Islet precursor cell (in vitro differentiated cells): ENCODE measurements at regions not wholly inside any gene's neighbourhood (a gene's known extent, or its start where the extent isn't known, plus 50 kb on each side); places are given as distances from the start of the nearest gene placed in this dataset.

ENCODE experiments used
- DNase-seq: peaks from one replicate; pipeline ENCODE4 v3.0.0-alpha.2; 2018

DNA sequence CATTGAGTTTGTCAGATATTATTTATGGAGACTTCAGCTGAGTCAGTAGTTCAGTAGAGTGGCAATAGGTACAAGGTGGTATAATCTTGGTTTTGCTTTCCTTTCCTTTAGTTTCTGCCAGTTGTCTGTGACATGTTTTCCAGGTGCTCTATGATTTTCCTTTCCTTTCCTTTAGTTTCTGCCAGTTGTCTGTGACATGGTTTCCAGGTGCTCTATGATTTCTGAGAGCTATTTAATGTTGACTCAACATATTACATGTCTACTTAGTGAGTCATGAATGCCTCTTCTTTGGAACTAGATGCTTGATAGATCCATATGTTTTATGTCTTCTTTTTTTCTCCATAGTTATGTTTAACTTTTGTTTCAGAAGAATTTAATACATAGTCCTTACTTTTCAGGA is 186.4 kb upstream of the DEFB112 start:
- no peak for DNase-seq

DNA sequence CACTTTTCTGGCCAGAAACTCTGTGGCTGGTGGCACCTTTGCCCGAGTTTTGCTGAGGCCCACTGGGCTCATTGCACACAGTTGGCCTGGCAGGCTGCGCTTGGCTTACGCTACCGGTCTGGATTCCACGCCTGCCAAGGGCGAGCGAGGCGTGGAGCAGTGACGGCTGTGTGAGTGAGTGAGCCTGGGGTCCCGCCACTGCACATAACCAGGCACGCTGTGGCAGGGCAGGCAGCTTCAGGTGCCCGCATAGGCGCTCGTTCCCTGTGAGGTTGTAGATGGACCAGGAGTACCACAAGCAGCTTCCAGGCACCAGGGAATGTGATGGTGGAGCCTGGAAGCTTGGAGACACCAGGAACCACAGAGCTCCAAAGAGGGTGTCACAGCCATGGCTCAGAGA is 190.1 kb upstream of the DEFB112 start:
- DNase-seq, result no peak

DNA sequence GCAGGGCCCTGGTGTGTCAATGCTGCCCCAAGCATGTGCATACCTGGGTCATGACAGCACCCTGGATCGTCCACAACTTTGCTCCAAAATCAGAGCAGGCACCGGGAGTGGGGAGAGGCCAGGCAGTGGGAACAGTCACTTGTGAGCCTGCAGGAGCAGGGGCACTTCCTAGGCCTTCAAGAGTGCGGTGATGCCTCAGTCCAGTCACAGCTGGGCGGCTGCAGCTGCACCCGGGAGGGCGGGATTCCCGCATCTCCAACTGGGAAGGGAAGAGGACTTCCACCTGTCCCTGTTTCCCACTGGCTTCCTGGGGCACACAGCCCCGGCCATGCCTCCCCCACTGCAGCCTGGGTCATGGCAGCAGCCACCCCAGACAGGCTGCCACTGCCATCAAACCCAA is 191.3 kb upstream of the DEFB112 start:
- no peak for DNase-seq

GRCh38 chr6:50249493-50249892 is 199.8 kb upstream of the DEFB112 start:
- no peak for DNase-seq

GRCh38 chr6:50257322-50257721 is 207.6 kb upstream of the DEFB112 start:
- DNase-seq, result no peak

GRCh38 chr6:50259903-50260302 is 210.2 kb upstream of the DEFB112 start:
- no peak for DNase-seq

- peak; percentile 55 for DNase-seq
These were observed 215.4 kb upstream of the DEFB112 start for GRCh38 chr6:50264995-50265571.

DNA sequence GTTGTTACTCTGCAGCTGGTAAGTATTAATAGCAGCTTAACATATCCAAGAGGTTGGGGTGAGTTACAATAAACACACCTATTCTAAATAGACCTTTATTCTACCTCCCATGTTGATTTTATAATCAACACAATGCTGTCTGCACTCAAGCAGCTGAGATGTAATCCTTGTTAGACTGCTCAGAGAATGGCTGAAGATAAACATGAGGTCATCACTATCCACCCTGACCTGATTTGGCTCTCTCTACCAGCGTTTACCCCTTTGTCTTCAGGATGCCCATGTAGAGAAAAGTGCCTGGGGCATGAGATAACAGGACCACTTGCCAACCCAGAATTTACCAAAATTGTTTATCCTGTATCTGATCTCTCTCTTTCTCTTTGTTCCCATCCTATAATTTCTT is 220.7 kb upstream of the DEFB112 start:
- DNase-seq, result no peak

- no peak for DNase-seq
These were observed 221.5 kb upstream of the DEFB112 start for GRCh38 chr6:50271266-50271665.

- no peak for DNase-seq
These were observed 222.1 kb upstream of the DEFB112 start for GRCh38 chr6:50271817-50272216.

DNA sequence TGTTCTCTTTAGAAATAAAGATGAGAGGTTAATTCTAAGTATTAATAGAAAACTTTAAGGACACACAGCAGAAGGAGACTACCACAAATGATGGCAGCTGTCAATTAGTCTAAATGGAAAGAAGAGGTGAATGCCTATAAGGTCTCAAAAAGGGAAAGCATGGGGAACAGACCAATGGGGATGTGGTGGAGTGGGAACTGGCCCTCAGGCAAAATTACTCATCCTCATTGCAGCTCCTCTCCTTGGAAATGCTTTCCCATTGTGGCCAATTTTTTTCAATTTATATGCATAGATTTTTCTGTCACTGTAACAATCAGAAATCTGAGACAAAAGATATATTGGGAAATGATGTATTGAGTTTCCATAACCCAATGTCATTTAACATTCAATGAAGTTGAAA is 222.9 kb upstream of the DEFB112 start:
- DNase-seq, result peak; percentile 81

DNA sequence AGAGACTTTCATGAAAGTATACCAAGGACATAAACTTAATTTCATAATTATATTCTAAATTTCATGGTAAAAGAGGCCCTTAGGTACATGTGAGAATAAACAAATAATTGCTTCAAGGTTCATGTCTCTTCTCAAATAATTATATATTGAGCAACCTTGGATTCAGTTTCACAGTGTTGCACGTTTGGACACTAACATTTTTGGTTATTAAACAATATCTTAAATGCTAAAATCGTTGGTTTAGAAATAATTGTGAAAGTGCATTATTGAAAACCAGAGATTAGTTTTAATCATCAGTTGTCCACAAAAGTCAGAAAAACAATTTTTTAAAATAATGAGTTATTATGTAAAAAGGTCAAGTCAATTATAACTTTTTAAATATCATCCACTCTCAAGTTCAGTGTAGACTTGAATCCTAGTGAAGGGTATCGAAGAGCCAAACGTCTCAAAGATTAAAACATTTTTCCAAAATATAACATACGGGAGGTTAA is 227.1 kb upstream of the DEFB112 start:
- no peak for DNase-seq

GRCh38 chr6:50277774-50278173 is 228.0 kb upstream of the DEFB112 start:
- DNase-seq, result no peak

DNA sequence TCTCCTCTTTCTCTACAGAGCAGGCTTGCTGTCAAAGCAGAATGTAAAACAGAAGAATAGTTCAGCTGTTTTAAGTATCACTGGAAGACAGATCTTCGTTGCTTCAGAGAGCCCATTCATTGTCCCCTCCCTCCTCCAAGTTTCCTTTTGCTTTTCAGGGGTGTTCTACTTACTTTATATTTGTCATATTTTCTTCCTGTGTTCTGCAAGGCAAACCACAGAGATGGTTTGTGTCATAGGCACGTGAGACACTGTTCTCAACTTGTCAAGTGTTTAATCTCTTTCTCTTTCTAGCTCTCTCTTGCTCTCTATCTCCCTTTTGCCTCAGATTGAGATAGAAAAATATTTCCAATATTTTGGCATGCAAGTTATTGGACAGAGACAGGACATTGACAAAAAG is 228.9 kb upstream of the DEFB112 start:
- DNase-seq, result no peak

DNA sequence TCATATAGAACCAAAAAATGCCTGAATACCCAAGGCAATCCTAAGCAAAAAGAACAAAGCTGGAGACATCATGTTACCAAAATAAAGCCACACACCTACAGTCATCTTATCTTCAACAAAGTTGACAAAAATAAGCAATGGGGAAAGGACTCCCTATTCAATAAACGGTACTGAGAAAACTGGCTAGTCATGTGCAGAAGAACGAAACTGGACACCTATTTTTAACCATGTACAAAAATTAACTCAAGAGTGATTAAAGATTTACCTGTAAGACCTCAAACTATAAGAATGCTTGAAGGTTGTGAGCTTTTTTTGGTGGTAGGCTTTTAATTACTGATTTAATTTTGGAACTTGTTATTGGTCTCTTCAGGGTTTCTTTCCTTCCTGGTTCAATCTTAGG is 236.0 kb upstream of the DEFB112 start:
- DNase-seq, result no peak

- no peak for DNase-seq
These were observed 238.5 kb upstream of the DEFB112 start for GRCh38 chr6:50288241-50288640.

GRCh38 chr6:50288881-50289280 is 239.2 kb upstream of the DEFB112 start:
- DNase-seq, result no peak

- DNase-seq, result no peak
These were observed 239.6 kb upstream of the DEFB112 start for GRCh38 chr6:50289366-50289765.

- DNase-seq, result no peak
These were observed 251.6 kb upstream of the DEFB112 start for GRCh38 chr6:50301307-50301706.

GRCh38 chr6:50305660-50306059 is 255.9 kb upstream of the DEFB112 start:
- peak; percentile 62 for DNase-seq

- no peak for DNase-seq
These were observed 268.8 kb upstream of the DEFB112 start for GRCh38 chr6:50318536-50318935.

DNA sequence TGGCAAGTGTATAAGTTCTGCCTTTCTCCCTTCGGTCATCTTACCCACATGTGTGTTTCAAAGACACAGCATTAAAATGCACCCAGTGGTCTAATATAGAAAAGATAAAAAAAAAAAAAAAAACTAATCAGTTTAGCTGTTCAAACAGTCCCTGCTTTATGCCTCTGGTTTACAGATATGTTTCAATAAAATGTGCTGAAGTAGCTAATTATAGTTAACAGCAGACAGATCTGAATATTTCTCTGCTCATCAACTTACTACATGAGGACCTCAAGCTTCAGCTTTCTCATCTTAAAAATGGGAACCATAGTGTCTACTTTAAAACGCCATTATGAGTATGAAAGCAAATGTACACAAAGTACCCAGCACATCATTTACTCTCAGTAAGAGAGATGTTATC is 280.6 kb upstream of the DEFB112 start:
- DNase-seq, result no peak

DNA sequence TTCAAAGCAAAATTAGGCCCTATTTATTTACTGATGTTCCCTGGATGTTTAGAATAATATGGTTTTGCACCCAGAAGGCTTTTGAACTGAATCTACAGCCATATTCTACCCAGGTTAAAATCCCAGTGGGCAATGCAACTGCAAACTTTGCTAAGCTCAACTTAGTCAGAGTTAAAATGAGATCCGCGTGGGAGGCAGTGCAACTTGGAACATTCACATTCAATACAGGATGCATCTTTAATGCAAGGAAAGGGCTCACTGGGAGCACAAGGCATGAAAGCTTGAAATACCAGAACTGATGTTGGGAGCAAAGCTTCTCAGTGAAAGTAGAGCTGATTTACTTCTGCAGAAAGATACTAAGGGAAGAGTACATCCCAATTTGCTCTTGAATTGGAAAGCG is 281.2 kb upstream of the DEFB112 start:
- DNase-seq, result no peak

- DNase-seq, result no peak
These were observed 284.0 kb upstream of the DEFB112 start for GRCh38 chr6:50333696-50334095.

GRCh38 chr6:50337532-50338122 is 287.9 kb upstream of the DEFB112 start:
- DNase-seq, result no peak
